GM20000 (cell line): ENCODE measurements at regions not wholly inside any gene's neighbourhood (a gene's known extent, or its start where the extent isn't known, plus 50 kb on each side); places are given as distances from the start of the nearest gene placed in this dataset.
"Not testable (repeated sequence)": the region's sequence is repeated elsewhere in the genome, so short reads cannot be mapped to it uniquely, and the experiment has no call there.

Experiments
- DNase-seq: peaks from one replicate; pipeline ENCODE4 v3.0.0; 2012; ENCODE audit warnings: low spot score
- CTCF ChIP-seq: IDR thresholded peaks from 2 replicates; pipeline ENCODE4 v1.5.1; 2012; ENCODE audit warnings: mild to moderate bottlenecking, control low read depth; ENCODE audit errors: extremely low read depth, missing control alignments

GRCh38 chr16:87032554-87032953, 284.6 kb downstream of the C16orf95 start:
- no peak for TF ChIP-seq CTCF
- no peak for DNase-seq

- no peak for DNase-seq
- TF ChIP-seq CTCF, result no peak
These were observed 284.1 kb downstream of the C16orf95 start for GRCh38 chr16:87033021-87033471.

GRCh38 chr16:87033541-87034300, 283.5 kb downstream of the C16orf95 start:
- no peak for DNase-seq
- no peak for TF ChIP-seq CTCF

- no peak for TF ChIP-seq CTCF
- DNase-seq, result no peak
These were observed 282.9 kb downstream of the C16orf95 start for GRCh38 chr16:87034317-87034716.

GRCh38 chr16:87035053-87035452, 282.1 kb downstream of the C16orf95 start:
- no peak for DNase-seq
- no peak for TF ChIP-seq CTCF

- no peak for TF ChIP-seq CTCF
- no peak for DNase-seq
These were observed 280.2 kb downstream of the C16orf95 start for GRCh38 chr16:87037012-87037411.

DNA sequence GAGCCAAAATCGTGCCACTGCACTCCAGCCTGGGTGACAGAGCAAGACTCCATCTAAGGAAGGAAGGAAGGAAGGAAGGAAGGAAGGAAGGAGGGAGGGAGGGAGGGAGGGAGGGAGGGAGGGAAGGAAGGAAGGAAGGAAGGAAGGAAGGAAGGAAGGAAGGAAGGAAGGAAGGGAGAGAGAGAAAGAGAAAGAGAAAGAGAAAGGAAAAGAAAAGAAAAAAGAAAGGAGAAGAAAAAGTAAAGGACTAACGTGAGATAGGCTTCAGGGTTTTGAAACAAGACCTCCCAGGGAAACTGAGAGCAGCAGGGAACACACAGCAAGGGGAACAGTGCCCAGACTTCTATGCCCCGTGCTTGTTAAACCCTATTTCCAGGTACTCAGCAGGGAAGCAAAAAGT, 278.7 kb downstream of the C16orf95 start:
- DNase-seq, result not testable (repeated sequence)
